RPMI7951 (cell line): ENCODE measurements at regions not wholly inside any gene's neighbourhood (a gene's known extent, or its start where the extent isn't known, plus 50 kb on each side); places are given as distances from the start of the nearest gene placed in this dataset.

Source experiments
- DNase-seq: peaks from one replicate; pipeline ENCODE4 v3.0.0-alpha.2; 2012; ENCODE audit warnings: low read depth

GRCh38 chr4:164501074-164501473 lies 252.9 kb upstream of the SMIM31 start:
- DNase-seq: no peak

- no peak for DNase-seq
Observed at GRCh38 chr4:164503874-164504273, 250.1 kb upstream of the SMIM31 start.

GRCh38 chr4:164508097-164508496 lies 245.8 kb upstream of the SMIM31 start:
- DNase-seq: no peak

- no peak for DNase-seq
Observed at GRCh38 chr4:164508771-164509170, 245.2 kb upstream of the SMIM31 start.

- DNase-seq: no peak
Observed at GRCh38 chr4:164509951-164510350, 244.0 kb upstream of the SMIM31 start.

- DNase-seq: no peak
Observed at GRCh38 chr4:164512124-164512523, 241.8 kb upstream of the SMIM31 start.

- DNase-seq: no peak
Observed at GRCh38 chr4:164514765-164515164, 239.2 kb upstream of the SMIM31 start.

GRCh38 chr4:164524789-164525188 lies 229.1 kb upstream of the SMIM31 start:
- DNase-seq: no peak

- DNase-seq: no peak
Observed at GRCh38 chr4:164526933-164527583, 226.9 kb upstream of the SMIM31 start.

- DNase-seq: no peak
Observed at GRCh38 chr4:164529058-164529457, 224.9 kb upstream of the SMIM31 start.

GRCh38 chr4:164529486-164529885 lies 224.4 kb upstream of the SMIM31 start:
- no peak for DNase-seq

- DNase-seq: no peak
Observed at GRCh38 chr4:164531336-164531735, 222.6 kb upstream of the SMIM31 start.

- no peak for DNase-seq
Observed at GRCh38 chr4:164536814-164537213, 217.1 kb upstream of the SMIM31 start.

- DNase-seq: no peak
Observed at GRCh38 chr4:164538097-164538496, 215.8 kb upstream of the SMIM31 start.

- no peak for DNase-seq
Observed at GRCh38 chr4:164540987-164541386, 212.9 kb upstream of the SMIM31 start.

GRCh38 chr4:164542431-164542830 lies 211.5 kb upstream of the SMIM31 start:
- DNase-seq: no peak

GRCh38 chr4:164550989-164551712 lies 202.8 kb upstream of the SMIM31 start:
- DNase-seq: no peak

GRCh38 chr4:164551713-164552040 lies 202.3 kb upstream of the SMIM31 start:
- DNase-seq: no peak

GRCh38 chr4:164571593-164572390 lies 182.1 kb upstream of the SMIM31 start:
- no peak for DNase-seq

- no peak for DNase-seq
Observed at GRCh38 chr4:164572877-164573279, 181.1 kb upstream of the SMIM31 start.

GRCh38 chr4:164575861-164576260 lies 178.1 kb upstream of the SMIM31 start:
- no peak for DNase-seq

GRCh38 chr4:164579270-164579942 lies 174.5 kb upstream of the SMIM31 start:
- DNase-seq: no peak
